Activated B cell treated with CpG ODN at 0.5 μM for 24 hours (primary cell): ENCODE measurements at regions not wholly inside any gene's neighbourhood (a gene's known extent, or its start where the extent isn't known, plus 50 kb on each side); places are given as distances from the start of the nearest gene placed in this dataset.
A peak's percentile ranks its signal among the peaks of the same experiment; 100 is the strongest.

Source experiments
- ATAC-seq: fragments of 200-7000 bp; cut with Tn5 transposase; one replicate; pipeline ENCODE4 v1.10.0; 2021; ENCODE audit warnings: low read depth, mild to moderate bottlenecking, moderate library complexity
- CTCF ChIA-PET: fragments of 350-600 bp; sonication (Branson Sonifier 250); formaldehyde crosslinking; loops from one replicate; lab custom pipeline; 2021; ENCODE audit warnings: antibody characterized with exemption; lab: Charles Lee
- POLR2A ChIA-PET: fragments of 350-600 bp; sonication (Branson Sonifier 250); formaldehyde crosslinking; loops from one replicate; lab custom pipeline; 2021; ENCODE audit warnings: antibody characterized with exemption; lab: Charles Lee
- DNase-seq: peaks from one replicate; pipeline ENCODE4 v3.0.0; 2022
- H3K27ac Mint-ChIP-seq: one replicate; pipeline ENCODE4 v1.8.0; 2020; ENCODE audit warnings: mixed read lengths
- H3K27me3 Mint-ChIP-seq: one replicate; pipeline ENCODE4 v1.8.0; 2021; ENCODE audit warnings: mixed read lengths
- H3K36me3 Mint-ChIP-seq: one replicate; pipeline ENCODE4 v1.8.0; 2021; ENCODE audit warnings: low read depth, mixed read lengths
- H3K4me1 Mint-ChIP-seq: one replicate; pipeline ENCODE4 v1.8.0; 2021; ENCODE audit warnings: mixed read lengths
- H3K4me3 Mint-ChIP-seq: one replicate; pipeline ENCODE4 v1.8.0; 2020; ENCODE audit warnings: mild to moderate bottlenecking, mixed read lengths
- H3K9me3 Mint-ChIP-seq: one replicate; pipeline ENCODE4 v1.8.0; 2020; ENCODE audit warnings: mixed read lengths
- intact Hi-C: fragments of 100-400 bp; cut with micrococcal nuclease; formaldehyde crosslinking; loops from one replicate; pipeline ENCODE4 v1.15.1; 2024
- TF ChIP-seq, protein P1 (sequence below): fragments of 200-600 bp; IDR thresholded peaks from one replicate; pipeline ENCODE4 v1.8.0; 2022; ENCODE audit warnings: antibody characterized with exemption, mild to moderate bottlenecking

- intact Hi-C loops, result loop anchor here (5.0 kb wide), 1 partner anchor 1169 kb away; no protein-coding TSS in a partner anchor
- TF ChIP-seq, protein P1, sequence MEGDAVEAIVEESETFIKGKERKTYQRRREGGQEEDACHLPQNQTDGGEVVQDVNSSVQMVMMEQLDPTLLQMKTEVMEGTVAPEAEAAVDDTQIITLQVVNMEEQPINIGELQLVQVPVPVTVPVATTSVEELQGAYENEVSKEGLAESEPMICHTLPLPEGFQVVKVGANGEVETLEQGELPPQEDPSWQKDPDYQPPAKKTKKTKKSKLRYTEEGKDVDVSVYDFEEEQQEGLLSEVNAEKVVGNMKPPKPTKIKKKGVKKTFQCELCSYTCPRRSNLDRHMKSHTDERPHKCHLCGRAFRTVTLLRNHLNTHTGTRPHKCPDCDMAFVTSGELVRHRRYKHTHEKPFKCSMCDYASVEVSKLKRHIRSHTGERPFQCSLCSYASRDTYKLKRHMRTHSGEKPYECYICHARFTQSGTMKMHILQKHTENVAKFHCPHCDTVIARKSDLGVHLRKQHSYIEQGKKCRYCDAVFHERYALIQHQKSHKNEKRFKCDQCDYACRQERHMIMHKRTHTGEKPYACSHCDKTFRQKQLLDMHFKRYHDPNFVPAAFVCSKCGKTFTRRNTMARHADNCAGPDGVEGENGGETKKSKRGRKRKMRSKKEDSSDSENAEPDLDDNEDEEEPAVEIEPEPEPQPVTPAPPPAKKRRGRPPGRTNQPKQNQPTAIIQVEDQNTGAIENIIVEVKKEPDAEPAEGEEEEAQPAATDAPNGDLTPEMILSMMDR, result no peak
- Mint-ChIP-seq H3K36me3 (no peaks in the 10 kb centered on the region), H3K4me3 (no peak overlapping the region), H3K9me3 (peaks cover 4% of the 10 kb centered on the region), H3K27me3 (no peaks in the 10 kb centered on the region), H3K4me1 (no peaks in the 10 kb centered on the region), H3K27ac (no peak overlapping the region)
- no peak for DNase-seq
- ChIA-PET CTCF (no interaction called here), POLR2A (no interaction called here)
- no peak for ATAC-seq
These were observed 230.9 kb upstream of the LRIG3 start for GRCh38 chr12:59151243-59151642.

DNA sequence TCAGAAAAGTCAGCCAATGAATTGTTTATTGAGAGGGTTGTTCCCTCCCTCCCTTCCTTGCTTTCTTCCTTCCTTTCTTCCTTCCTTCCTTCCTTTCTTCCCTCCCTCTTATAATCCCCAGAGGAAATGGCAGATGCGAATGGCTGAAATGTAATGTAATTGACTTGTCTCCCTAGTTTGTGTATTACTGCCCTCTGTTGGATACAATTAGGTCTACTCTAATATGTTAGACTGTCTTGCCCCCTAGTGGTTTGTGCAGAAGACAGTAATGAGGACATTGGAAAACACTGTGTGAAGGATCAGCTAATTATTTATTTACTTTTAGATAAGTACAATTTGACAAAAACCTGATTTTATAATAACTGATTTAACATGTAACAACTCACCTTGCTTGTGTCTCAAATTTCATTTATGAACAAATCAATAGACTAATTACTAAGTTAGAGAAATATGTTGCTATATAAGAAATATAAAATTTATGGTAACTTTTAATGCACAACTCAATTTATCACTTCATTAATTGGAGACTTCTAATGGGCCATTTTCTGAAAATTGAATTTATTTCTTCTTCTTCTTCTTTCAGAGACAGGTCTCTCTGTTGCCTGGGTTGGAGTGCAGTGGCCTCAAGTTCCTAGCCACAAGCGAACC lies 229.8 kb upstream of the LRIG3 start:
- H3K4me1 Mint-ChIP-seq, result no peaks in the 10 kb centered on the region
- intact Hi-C loops, result loop anchor here (1.0 to 5.0 kb wide), 2 partner anchors 804 to 1168 kb away; no protein-coding TSS in a partner anchor
- TF ChIP-seq, protein P1, result no peak
- H3K27me3 Mint-ChIP-seq, result no peaks in the 10 kb centered on the region
- no peaks in the 10 kb centered on the region for H3K36me3 Mint-ChIP-seq
- DNase-seq, result no peak
- no peak overlapping the region for H3K27ac Mint-ChIP-seq
- ChIA-PET CTCF (interaction anchor here (1.0 to 1.1 kb wide), 3 partner anchors 9 to 1167 kb away, joined by 4 to 6 read pairs (median 4); no protein-coding TSS in a partner anchor), POLR2A (no interaction called here)
- no peak overlapping the region for H3K4me3 Mint-ChIP-seq
- peak; percentile 49 for ATAC-seq
- H3K9me3 Mint-ChIP-seq, result no peaks in the 10 kb centered on the region

- no peaks in the 10 kb centered on the region for H3K9me3 Mint-ChIP-seq
- H3K4me3 Mint-ChIP-seq, result no peak overlapping the region
- H3K27ac Mint-ChIP-seq, result no peak overlapping the region
- intact Hi-C loops, result no loop called here
- no peaks in the 10 kb centered on the region for H3K4me1 Mint-ChIP-seq
- DNase-seq (no peak), ATAC-seq (no peak)
- POLR2A ChIA-PET, result no interaction called here
- TF ChIP-seq, protein P1, result no peak
- CTCF ChIA-PET, result no interaction called here
- H3K36me3 Mint-ChIP-seq, result no peaks in the 10 kb centered on the region
- H3K27me3 Mint-ChIP-seq, result no peaks in the 10 kb centered on the region
These were observed 227.5 kb upstream of the LRIG3 start for GRCh38 chr12:59147791-59148190.

GRCh38 chr12:59142183-59142790 lies 222.0 kb upstream of the LRIG3 start:
- Mint-ChIP-seq H3K4me3 (no peak overlapping the region), H3K4me1 (no peaks in the 10 kb centered on the region), H3K27ac (no peak overlapping the region), H3K36me3 (no peaks in the 10 kb centered on the region), H3K9me3 (no peaks in the 10 kb centered on the region), H3K27me3 (peaks cover 2% of the 10 kb centered on the region)
- TF ChIP-seq, protein P1, result no peak
- ChIA-PET CTCF (no interaction called here), POLR2A (no interaction called here)
- DNase-seq (no peak), ATAC-seq (no peak)
- intact Hi-C loops, result no loop called here

DNA sequence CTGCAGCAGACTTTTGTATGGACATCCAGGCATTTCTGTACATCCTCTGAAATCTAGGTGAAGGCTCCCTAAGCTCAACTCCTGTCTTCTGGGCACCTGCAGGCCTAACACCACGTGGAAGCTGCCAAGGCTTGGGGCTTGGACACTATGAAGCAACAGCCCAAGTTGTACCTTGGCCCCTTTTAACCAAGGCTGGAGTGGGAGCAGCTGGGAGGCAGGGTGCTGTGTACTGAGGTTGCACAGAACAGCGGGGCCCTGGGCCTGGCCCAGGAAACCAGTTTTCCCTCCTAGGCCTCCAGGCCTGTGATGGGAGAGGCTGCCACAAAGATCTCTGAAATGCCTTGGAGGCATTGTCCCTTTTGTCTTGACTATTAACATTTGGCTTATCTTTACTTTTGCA lies 214.4 kb upstream of the LRIG3 start:
- DNase-seq, result no peak
- no peak overlapping the region for H3K4me3 Mint-ChIP-seq
- peaks cover 2% of the 10 kb centered on the region for H3K27me3 Mint-ChIP-seq
- ATAC-seq, result no peak
- no peaks in the 10 kb centered on the region for H3K36me3 Mint-ChIP-seq
- no peaks in the 10 kb centered on the region for H3K4me1 Mint-ChIP-seq
- TF ChIP-seq, protein P1, result no peak
- no peaks in the 10 kb centered on the region for H3K9me3 Mint-ChIP-seq
- no peak overlapping the region for H3K27ac Mint-ChIP-seq
- intact Hi-C loops, result no loop called here
- POLR2A ChIA-PET, result no interaction called here
- CTCF ChIA-PET, result no interaction called here
